Panc1 (cell line): ENCODE measurements at regions not wholly inside any gene's neighbourhood (a gene's known extent, or its start where the extent isn't known, plus 50 kb on each side); places are given as distances from the start of the nearest gene placed in this dataset.

Experiments used
- CTCF ChIP-seq: fragments of 450-650 bp; IDR thresholded peaks from 2 replicates; pipeline ENCODE4 v1.5.1; 2017; ENCODE audit warnings: mild to moderate bottlenecking
- SIN3A ChIP-seq: IDR thresholded peaks from 2 replicates; pipeline ENCODE4 v1.6.1; 2012; ENCODE audit warnings: low read depth, mild to moderate bottlenecking, low read length, moderate library complexity, borderline replicate concordance; ENCODE audit not compliant: insufficient read depth

GRCh38 chr6:91057689-91058088, 470.8 kb upstream of the MAP3K7 start:
- no peak for TF ChIP-seq CTCF
- no peak for TF ChIP-seq SIN3A
